Cardiac septum (tissue), 1 donor: ENCODE measurements at regions not wholly inside any gene's neighbourhood (a gene's known extent, or its start where the extent isn't known, plus 50 kb on each side); places are given as distances from the start of the nearest gene placed in this dataset.
"Not testable (repeated sequence)": the region's sequence is repeated elsewhere in the genome, so short reads cannot be mapped to it uniquely, and the experiment has no call there.

ENCODE experiments used
- DNase-seq: peaks from one replicate; pipeline ENCODE4 v3.0.0-alpha.2; 2020; ENCODE audit warnings: low spot score
- intact Hi-C: fragments of 100-400 bp; cut with DNase I; formaldehyde crosslinking; loops from one replicate; pipeline ENCODE4 v1.14.0; 2022
- donor health status: DM: no; HTN: no; CAD: no.

- no peak for DNase-seq
- intact Hi-C loops = no loop called here
Observed at GRCh38 chr10:22158426-22158825, 59.4 kb downstream of the EBLN1 start.

DNA sequence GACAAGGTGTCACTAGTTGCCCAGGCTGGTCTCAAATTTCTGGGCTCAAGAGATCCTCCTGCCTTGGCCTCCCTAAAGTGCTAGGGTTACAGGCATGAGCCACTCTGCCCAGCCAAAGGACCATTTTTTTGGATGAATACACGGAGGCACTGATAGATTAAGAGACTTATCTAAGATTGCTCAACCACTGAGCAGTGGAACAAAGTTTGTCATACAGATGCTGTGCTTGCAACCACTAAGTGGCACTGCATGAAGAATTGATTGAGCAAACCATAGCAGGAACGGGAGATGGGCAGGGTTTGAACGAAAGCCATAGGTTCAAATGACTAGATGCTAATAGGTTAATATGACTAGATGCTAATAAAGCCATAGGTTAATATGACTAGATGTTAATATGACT is 61.1 kb downstream of the EBLN1 start:
- intact Hi-C loops = no loop called here
- DNase-seq = no peak

- intact Hi-C loops = no loop called here
- no peak for DNase-seq
Observed at GRCh38 chr10:22152403-22152802, 65.4 kb downstream of the EBLN1 start.

DNA sequence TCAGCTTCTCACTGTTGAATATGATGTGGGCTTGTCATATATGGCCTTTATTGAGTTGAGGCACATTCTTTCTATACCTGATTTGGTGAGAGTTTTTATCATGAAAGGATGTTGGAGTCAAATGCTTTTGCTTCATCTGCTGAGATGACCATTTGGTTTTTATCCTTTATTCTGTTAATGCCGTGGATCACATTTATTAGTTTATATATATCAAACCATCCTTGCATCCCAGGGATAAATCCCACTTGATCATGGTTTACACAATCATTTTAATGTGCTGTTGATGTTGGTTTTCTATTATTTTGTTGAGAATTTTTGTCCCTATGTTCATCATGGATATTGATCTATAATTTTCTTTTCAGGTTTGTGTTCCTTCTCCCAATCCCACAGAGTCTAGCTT is 67.0 kb downstream of the EBLN1 start:
- no peak for DNase-seq
- intact Hi-C loops = no loop called here

GRCh38 chr10:22148961-22149360 is 68.9 kb downstream of the EBLN1 start:
- intact Hi-C loops = no loop called here
- no peak for DNase-seq

DNA sequence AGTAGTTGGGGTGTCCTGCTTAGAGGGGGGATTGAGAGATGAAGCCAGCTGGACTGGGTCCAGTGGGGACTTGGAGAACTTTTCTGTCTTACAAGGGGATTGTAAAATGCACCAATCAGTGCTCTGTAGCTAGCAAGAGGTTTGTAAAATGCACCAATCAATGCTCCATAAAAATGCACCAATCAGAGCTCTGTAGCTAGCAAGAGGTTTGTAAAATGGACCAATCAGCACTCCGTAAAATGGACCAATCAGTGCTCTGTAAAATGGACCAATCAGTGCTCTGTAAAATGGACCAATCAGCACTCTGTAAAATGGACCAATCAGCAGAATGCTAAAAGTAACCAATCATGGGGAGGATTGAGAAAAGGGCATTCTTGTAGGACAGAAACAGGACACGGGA is 71.9 kb downstream of the EBLN1 start:
- intact Hi-C loops, DNase-seq: not testable (repeated sequence)

GRCh38 chr10:22137542-22137941 is 80.3 kb downstream of the EBLN1 start:
- DNase-seq = no peak
- intact Hi-C loops = no loop called here

GRCh38 chr10:22135591-22135990 is 82.2 kb downstream of the EBLN1 start:
- no peak for DNase-seq
- intact Hi-C loops = no loop called here

GRCh38 chr10:22133749-22134624 is 83.8 kb downstream of the EBLN1 start:
- no peak for DNase-seq
- intact Hi-C loops = no loop called here

DNA sequence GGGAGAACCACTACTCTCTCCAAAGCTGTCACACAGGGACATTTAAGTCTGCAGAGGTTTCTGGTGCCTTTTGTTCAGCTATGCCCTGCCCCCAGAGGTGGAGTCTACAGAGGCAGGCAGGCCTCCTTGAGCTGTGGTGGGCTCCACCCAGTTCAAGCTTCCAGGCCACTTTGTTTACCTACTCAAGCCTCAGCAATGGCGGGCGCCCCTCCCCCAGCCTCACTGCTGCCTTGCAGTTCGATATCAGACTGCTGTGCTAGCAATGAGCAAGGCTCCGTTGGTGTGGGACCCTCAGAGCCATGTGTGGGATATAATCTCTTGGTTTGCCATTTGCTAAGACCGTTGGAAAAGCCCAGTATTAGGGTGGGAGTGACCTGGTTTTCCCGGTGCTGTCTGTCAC is 87.0 kb downstream of the EBLN1 start:
- DNase-seq, intact Hi-C loops: not testable (repeated sequence)

GRCh38 chr10:22129612-22130011 is 88.2 kb downstream of the EBLN1 start:
- DNase-seq, intact Hi-C loops: not testable (repeated sequence)

- DNase-seq, intact Hi-C loops: not testable (repeated sequence)
Observed at GRCh38 chr10:22121181-22121580, 96.6 kb downstream of the EBLN1 start.

GRCh38 chr10:22120072-22120471 is 97.7 kb downstream of the EBLN1 start:
- intact Hi-C loops, DNase-seq: not testable (repeated sequence)

DNA sequence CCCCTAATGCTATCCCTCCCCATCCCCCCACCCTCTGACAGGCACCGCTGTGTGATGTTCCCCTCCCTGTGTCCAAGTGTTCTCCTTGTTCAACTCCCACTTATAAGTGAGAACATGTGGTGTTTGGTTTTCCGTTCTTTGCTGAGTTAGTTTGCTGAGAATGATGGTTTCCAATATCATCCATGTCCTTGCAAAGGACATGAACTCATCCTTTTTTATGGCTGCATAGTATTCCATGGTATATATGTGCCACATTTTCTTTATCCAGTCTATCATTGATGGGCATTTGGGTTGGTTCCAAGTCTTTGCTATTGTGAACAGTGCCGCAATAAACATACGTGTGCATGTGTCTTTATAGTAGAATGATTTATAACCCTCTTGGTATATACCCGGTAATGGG is 98.2 kb downstream of the EBLN1 start:
- DNase-seq, intact Hi-C loops: not testable (repeated sequence)

GRCh38 chr10:22111705-22112104 is 106.1 kb downstream of the EBLN1 start:
- intact Hi-C loops = no loop called here
- DNase-seq = no peak

- DNase-seq = no peak
- intact Hi-C loops = no loop called here
Observed at GRCh38 chr10:22111260-22111659, 106.6 kb downstream of the EBLN1 start.

- intact Hi-C loops = no loop called here
- DNase-seq = no peak
Observed at GRCh38 chr10:22110761-22111160, 107.1 kb downstream of the EBLN1 start.

GRCh38 chr10:22105270-22105669 is 101.7 kb upstream of the DNAJC1 start:
- intact Hi-C loops = no loop called here
- no peak for DNase-seq

DNA sequence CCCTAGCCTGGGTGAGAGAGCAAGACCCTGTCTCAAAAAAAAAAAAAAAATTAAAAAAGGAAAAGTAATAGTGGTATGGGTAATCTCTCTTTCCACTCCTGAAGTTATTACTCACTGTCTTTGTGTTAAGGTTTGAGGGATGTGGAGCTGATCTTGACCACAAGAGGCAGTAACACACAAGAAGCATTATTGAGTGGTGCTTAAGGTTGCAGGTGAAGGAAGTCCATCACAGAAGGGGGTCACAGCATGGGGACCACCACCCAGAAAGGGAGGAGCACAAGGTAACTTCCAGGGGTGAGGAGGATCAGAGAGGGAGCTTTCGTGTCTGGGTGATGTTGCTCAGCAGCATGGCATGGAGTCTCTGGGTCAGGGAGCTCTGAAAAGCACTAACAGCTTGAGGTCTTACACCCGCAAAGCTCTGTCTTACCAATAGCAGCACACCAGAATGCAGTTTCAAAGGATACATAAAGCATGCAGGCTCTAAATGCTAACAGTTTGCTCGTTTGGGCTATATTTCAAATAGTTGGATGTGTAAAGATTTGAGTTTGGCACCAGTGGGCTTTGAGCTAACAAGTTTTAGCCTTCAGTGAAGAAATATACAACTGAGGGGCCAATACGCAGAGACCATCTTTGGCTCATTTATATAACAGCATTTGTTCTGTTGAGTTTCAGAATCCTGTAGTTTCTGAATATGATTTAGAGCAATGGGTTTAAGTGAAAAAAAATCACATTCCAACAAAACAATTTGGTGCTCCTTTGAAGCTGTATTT is 100.4 kb upstream of the DNAJC1 start:
- intact Hi-C loops = no loop called here
- no peak for DNase-seq

GRCh38 chr10:22097696-22098095 is 94.2 kb upstream of the DNAJC1 start:
- intact Hi-C loops = no loop called here
- DNase-seq = no peak

GRCh38 chr10:22091260-22091659 is 87.7 kb upstream of the DNAJC1 start:
- intact Hi-C loops, DNase-seq: not testable (repeated sequence)
